T-cell (primary cell): ENCODE measurements at regions not wholly inside any gene's neighbourhood (a gene's known extent, or its start where the extent isn't known, plus 50 kb on each side); places are given as distances from the start of the nearest gene placed in this dataset.

Experiments used
- ATAC-seq, 4 experiments: fragments of 200-7000 bp in 3 of 4; fragments of 150-1000 bp in 1 of 4; cut with Tn5 transposase; replicated peaks in 1 of 4; 1 replicate in 3 of 4; 2 replicates in 1 of 4; pipeline ENCODE4 v1.10.0; 2021; ENCODE audit warnings: moderate library complexity in 3 of 4, mild to moderate bottlenecking in 2 of 4, moderate number of reproducible peaks in 1 of 4
- CTCF ChIA-PET, 2 donors: fragments of 300-600 bp; sonication (Branson Sonifier 250); formaldehyde crosslinking; loops; one replicate each; lab custom pipeline; 2022; ENCODE audit warnings: antibody characterized with exemption in 2 of 2; lab: Charles Lee
- POLR2A ChIA-PET, 2 donors: fragments of 300-600 bp; sonication (Branson Sonifier 250); formaldehyde crosslinking; loops; one replicate each; lab custom pipeline; 2022; ENCODE audit warnings: antibody characterized with exemption in 2 of 2; lab: Charles Lee
- DNase-seq, 35 experiments: peaks; one replicate each; pipeline versions ENCODE4 v3.0.0 to v3.0.0-alpha.2; 2013 to 2023
- H3K27ac ChIP-seq: one replicate; pipeline ENCODE4 v1.5.1; 2013; ENCODE audit warnings: low read length
- H3K27me3 ChIP-seq, 2 experiments: replicated peaks in 1 of 2; 1 replicate in 1 of 2; 2 replicates in 1 of 2; pipeline versions ENCODE4 v1.6.1 to v1.7.0; 2013; ENCODE audit warnings: low read length in 1 of 2, mixed read lengths in 1 of 2; ENCODE audit not compliant: control insufficient read depth in 2 of 2, insufficient read depth in 2 of 2; ENCODE audit errors: extremely low read depth in 1 of 2
- H3K36me3 ChIP-seq, 2 donors: 1 replicate in 1 of 2; 2 replicates in 1 of 2; pipeline versions ENCODE4 v1.6.1 to v1.7.0; 2013; ENCODE audit warnings: low read length in 1 of 2; ENCODE audit not compliant: control insufficient read depth in 2 of 2, insufficient read depth in 1 of 2; ENCODE audit errors: extremely low read depth in 1 of 2
- H3K4me1 ChIP-seq, 2 experiments: 1 replicate in 1 of 2; 2 replicates in 1 of 2; pipeline versions ENCODE4 v1.6.1 to v1.7.0; 2013; ENCODE audit warnings: low read length in 2 of 2, mixed read lengths in 1 of 2; ENCODE audit not compliant: insufficient read depth in 2 of 2, control insufficient read depth in 1 of 2; ENCODE audit errors: extremely low read depth in 1 of 2
- H3K4me3 ChIP-seq, 2 donors: 1 replicate in 1 of 2; 2 replicates in 1 of 2; pipeline versions ENCODE4 v1.5.1 to v1.7.0; 2013; ENCODE audit warnings: mild to moderate bottlenecking in 2 of 2, low read length in 1 of 2, moderate library complexity in 1 of 2; ENCODE audit not compliant: control insufficient read depth in 1 of 2; ENCODE audit errors: extremely low read depth in 1 of 2
- H3K9me3 ChIP-seq: 2 replicates; pipeline ENCODE4 v1.7.0; 2013
- H3K27ac Mint-ChIP-seq, 2 donors: one replicate each; pipeline ENCODE4 v1.8.0; 2020 to 2021; ENCODE audit warnings: mild to moderate bottlenecking in 2 of 2, mixed read lengths in 2 of 2
- H3K27me3 Mint-ChIP-seq, 2 donors: one replicate each; pipeline ENCODE4 v1.8.0; 2021 to 2022; ENCODE audit warnings: mixed read lengths in 2 of 2
- H3K36me3 Mint-ChIP-seq: one replicate; pipeline ENCODE4 v1.8.0; 2021; ENCODE audit warnings: mixed read lengths
- H3K4me1 Mint-ChIP-seq, 3 donors: one replicate each; pipeline ENCODE4 v1.8.0; 2020 to 2022; ENCODE audit warnings: mixed read lengths in 3 of 3, mild to moderate bottlenecking in 1 of 3
- H3K4me3 Mint-ChIP-seq, 3 donors: one replicate each; pipeline ENCODE4 v1.8.0; 2020 to 2022; ENCODE audit warnings: mild to moderate bottlenecking in 3 of 3, mixed read lengths in 3 of 3, moderate library complexity in 3 of 3
- H3K9me3 Mint-ChIP-seq, 3 donors: one replicate each; pipeline ENCODE4 v1.8.0; 2020 to 2022; ENCODE audit warnings: mixed read lengths in 3 of 3
- WGBS: methylation state at CpG from one replicate; pipeline ENCODE4 v1.1.5; 2013; ENCODE audit warnings: missing lambda C conversion rate; ENCODE audit not compliant: insufficient coverage; 5-methylcytosine and 5-hydroxymethylcytosine counted together

DNA sequence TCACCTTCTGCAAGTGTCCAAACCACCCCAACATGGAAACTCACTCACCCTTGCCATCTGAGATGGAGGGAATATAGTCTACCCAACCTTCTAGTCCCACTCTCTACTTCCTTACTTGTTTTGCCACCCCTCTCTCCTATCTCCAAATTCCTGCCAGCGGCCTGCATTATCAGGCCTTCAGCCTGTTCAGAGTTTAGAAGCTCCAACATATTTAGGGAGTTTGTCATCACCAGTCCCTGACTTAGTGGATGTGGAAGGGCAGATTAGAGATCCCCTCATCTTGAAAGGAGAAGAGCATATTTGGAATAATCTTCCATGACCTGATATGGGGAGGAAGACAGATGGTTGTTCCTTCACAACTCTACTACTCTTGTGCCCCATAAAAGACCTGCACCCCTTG, 281.4 kb upstream of the MAP3K7 start:
- H3K27ac ChIP-seq: no peak overlapping the region
- Mint-ChIP-seq H3K9me3 (no peaks in the 10 kb centered on the region), H3K4me1 (no peaks in the 10 kb centered on the region), H3K27me3 (peaks cover 9 to 13% of the 10 kb centered on the region in 2 donors), H3K36me3 (no peaks in the 10 kb centered on the region), H3K27ac (no peak overlapping the region), H3K4me3 (no peak overlapping the region)
- H3K4me1 ChIP-seq: no peaks in the 10 kb centered on the region
- H3K27me3 ChIP-seq: no peaks in the 10 kb centered on the region
- CTCF ChIA-PET: no interaction called here
- no peak overlapping the region for H3K4me3 ChIP-seq
- WGBS: no CpG with 5 or more reads among the region's 1 CpG
- no peak for DNase-seq
- no peaks in the 10 kb centered on the region for H3K9me3 ChIP-seq
- no peaks in the 10 kb centered on the region for H3K36me3 ChIP-seq
- ATAC-seq: no peak
- POLR2A ChIA-PET: no interaction called here

DNA sequence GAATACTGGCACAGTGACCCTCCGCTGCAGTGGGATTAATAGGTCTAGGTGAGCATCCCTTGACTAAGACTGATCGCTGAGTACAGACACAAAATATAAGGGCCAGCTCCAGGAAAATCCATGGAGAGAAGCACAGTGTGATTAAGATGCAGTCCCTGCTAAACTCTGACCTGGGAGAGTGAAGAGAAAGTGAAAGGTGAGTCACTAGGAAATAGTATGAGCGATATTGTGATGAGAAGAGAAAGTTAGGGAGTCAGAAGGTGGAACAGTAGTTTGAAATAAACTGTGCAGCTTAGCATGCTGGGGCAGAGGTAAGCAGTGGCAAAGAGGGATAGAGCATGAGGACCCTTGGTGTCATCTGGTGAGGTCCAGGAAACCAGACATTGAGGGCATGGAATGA, 278.6 kb upstream of the MAP3K7 start:
- POLR2A ChIA-PET: interaction anchor here in 1 of 2 donors (0.6 kb wide), 1 partner anchor 16 kb away, joined by 4 read pairs; no protein-coding TSS in a partner anchor
- DNase-seq: no peak
- Histone ChIP-seq H3K36me3 (no peaks in the 10 kb centered on the region), H3K4me3 (no peak overlapping the region), H3K9me3 (no peaks in the 10 kb centered on the region), H3K27me3 (peaks cover 0 to 5% of the 10 kb centered on the region in 2 experiments), H3K27ac (no peak overlapping the region), H3K4me1 (no peaks in the 10 kb centered on the region)
- Mint-ChIP-seq H3K27ac (no peak overlapping the region), H3K36me3 (no peaks in the 10 kb centered on the region), H3K27me3 (peaks cover 6 to 10% of the 10 kb centered on the region in 2 donors), H3K9me3 (no peaks in the 10 kb centered on the region), H3K4me3 (no peak overlapping the region), H3K4me1 (peaks cover 0 to 3% (median 3%) of the 10 kb centered on the region in 3 donors)
- WGBS: 37% methylated on average over 3 of the region's 3 CpGs
- CTCF ChIA-PET: no interaction called here
- ATAC-seq: no peak

DNA sequence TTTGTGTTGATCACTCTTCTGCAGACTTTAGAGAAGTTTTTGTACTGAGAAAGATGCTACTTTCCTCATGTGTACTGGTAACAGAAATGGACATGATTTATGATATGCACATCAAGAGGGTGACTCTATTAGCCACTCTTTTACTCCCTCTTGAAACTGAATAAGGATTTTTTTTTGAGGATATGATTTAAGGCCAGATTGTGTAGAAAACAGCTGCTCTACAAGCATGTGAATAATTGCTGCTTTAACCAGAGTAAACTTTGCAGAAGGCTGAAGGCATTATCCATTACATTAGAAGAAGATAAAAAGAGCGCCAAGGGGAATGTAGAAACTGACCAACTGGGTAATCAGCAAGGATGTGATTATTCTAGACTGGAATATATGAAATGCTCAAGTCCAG, 276.2 kb upstream of the MAP3K7 start:
- peaks cover 0 to 5% of the 10 kb centered on the region in 2 experiments for H3K27me3 ChIP-seq
- peaks cover 5 to 6% of the 10 kb centered on the region in 2 donors for H3K27me3 Mint-ChIP-seq
- H3K4me3 ChIP-seq: no peak overlapping the region
- no CpG with 5 or more reads among the region's 1 CpG for WGBS
- no peaks in the 10 kb centered on the region for H3K9me3 Mint-ChIP-seq
- CTCF ChIA-PET: no interaction called here
- no peak overlapping the region for H3K27ac Mint-ChIP-seq
- H3K9me3 ChIP-seq: no peaks in the 10 kb centered on the region
- no peak overlapping the region for H3K27ac ChIP-seq
- DNase-seq (no peak), ATAC-seq (no peak)
- H3K36me3 Mint-ChIP-seq: no peaks in the 10 kb centered on the region
- peaks cover 0 to 3% (median 3%) of the 10 kb centered on the region in 3 donors for H3K4me1 Mint-ChIP-seq
- POLR2A ChIA-PET: no interaction called here
- no peak overlapping the region for H3K4me3 Mint-ChIP-seq
- H3K4me1 ChIP-seq: no peaks in the 10 kb centered on the region
- no peaks in the 10 kb centered on the region for H3K36me3 ChIP-seq

DNA sequence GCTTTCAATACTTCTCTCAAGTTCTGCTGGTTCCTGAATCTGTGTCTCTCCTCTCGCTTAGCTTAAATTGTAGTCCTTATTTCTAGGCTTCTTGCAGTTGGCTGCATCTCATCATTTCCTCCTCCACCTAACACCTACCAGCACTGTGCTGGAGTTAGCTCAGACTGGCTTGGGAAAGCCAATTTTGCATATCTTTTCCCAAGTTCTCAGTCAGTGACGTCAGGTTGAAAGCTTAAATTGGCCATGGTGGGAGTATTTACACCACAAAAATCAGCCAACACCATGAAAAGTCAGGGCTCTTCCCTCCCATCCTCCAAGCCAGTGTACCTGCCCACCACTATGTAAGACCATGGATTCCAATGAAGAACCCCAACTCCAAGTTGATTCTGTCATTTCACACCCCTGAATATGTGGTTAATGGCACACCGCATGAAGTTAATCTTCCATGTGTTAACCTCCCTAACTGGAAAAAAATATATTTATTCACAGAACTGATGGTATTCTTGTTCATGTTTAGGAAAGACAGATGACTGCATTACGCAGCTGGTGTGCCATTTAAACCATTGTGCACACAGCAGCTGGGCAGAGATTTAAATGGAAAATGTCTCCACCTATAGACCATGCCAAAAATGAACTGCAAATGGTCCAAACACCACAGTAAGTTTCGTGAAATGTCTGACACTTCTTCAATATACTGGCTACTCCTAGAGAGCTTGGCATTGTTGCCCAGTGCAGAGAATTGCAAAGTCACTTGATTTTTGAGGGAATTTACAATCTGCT, 274.1 kb upstream of the MAP3K7 start:
- H3K4me1 ChIP-seq: no peaks in the 10 kb centered on the region
- ATAC-seq: no peak
- H3K27me3 ChIP-seq: peaks cover 0 to 5% of the 10 kb centered on the region in 2 experiments
- ChIA-PET CTCF (no interaction called here), POLR2A (no interaction called here)
- no peak overlapping the region for H3K27ac Mint-ChIP-seq
- no peak overlapping the region for H3K27ac ChIP-seq
- peaks cover 0 to 3% (median 3%) of the 10 kb centered on the region in 3 donors for H3K4me1 Mint-ChIP-seq
- no peaks in the 10 kb centered on the region for H3K36me3 Mint-ChIP-seq
- H3K9me3 Mint-ChIP-seq: no peaks in the 10 kb centered on the region
- no peak for DNase-seq
- H3K36me3 ChIP-seq: no peaks in the 10 kb centered on the region
- 100% methylated on average over 1 of the region's 5 CpGs for WGBS
- H3K9me3 ChIP-seq: no peaks in the 10 kb centered on the region
- no peak overlapping the region for H3K4me3 ChIP-seq
- peaks cover 5 to 11% of the 10 kb centered on the region in 2 donors for H3K27me3 Mint-ChIP-seq
- no peak overlapping the region for H3K4me3 Mint-ChIP-seq

DNA sequence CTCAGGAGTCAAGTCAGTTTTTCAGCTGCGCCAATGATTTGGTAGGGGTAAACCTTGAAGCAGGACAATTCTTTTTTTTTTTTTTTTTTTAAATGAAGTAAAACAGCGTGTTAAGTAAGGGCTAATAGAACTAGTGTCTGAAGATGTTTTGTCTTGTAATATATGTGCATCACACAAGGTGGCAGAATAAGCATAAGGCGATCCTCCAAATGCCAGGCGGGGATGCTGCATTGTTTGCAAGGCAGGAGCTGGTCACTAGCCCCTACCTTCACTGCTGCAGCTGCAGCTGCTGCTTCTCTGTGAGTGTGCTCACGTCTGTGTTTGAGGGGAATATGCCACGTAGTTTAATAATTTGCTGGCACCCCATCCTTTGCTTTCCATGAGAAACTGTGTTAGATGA, 272.7 kb upstream of the MAP3K7 start:
- H3K4me1 Mint-ChIP-seq: peaks cover 0 to 3% (median 3%) of the 10 kb centered on the region in 3 donors
- ATAC-seq (no peak), DNase-seq (no peak)
- Histone ChIP-seq H3K4me1 (no peaks in the 10 kb centered on the region), H3K27ac (no peak overlapping the region), H3K9me3 (no peaks in the 10 kb centered on the region), H3K36me3 (no peaks in the 10 kb centered on the region), H3K27me3 (peaks cover 0 to 5% of the 10 kb centered on the region in 2 experiments), H3K4me3 (no peak overlapping the region)
- no peak overlapping the region for H3K27ac Mint-ChIP-seq
- POLR2A ChIA-PET: no interaction called here
- no peaks in the 10 kb centered on the region for H3K9me3 Mint-ChIP-seq
- peaks cover 7 to 13% of the 10 kb centered on the region in 2 donors for H3K27me3 Mint-ChIP-seq
- CTCF ChIA-PET: no interaction called here
- WGBS: 100% methylated on average over 1 of the region's 6 CpGs
- no peaks in the 10 kb centered on the region for H3K36me3 Mint-ChIP-seq
- no peak overlapping the region for H3K4me3 Mint-ChIP-seq

DNA sequence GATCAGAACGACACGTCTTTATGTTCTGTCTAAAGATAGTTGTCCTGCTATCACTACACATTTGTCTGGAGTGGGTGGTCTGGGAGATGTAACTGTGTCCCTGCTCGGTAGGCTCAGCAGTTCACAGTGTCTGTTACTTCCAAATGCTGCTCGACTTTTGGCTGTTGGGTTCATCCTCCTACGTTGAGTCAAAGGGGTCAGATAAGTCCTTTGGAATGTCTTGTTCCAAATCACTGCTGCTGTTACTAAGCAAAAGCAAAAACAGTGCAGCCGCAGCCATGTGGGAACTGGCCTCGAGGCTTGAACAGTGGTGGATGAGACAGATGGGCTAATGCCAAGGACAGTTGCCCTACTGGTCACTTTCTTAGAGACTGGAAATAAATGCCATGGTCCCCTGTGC, 272.2 kb upstream of the MAP3K7 start:
- no peak overlapping the region for H3K27ac Mint-ChIP-seq
- H3K4me1 Mint-ChIP-seq: peaks cover 0 to 3% (median 3%) of the 10 kb centered on the region in 3 donors
- no peaks in the 10 kb centered on the region for H3K4me1 ChIP-seq
- ATAC-seq (no peak), DNase-seq (no peak)
- no peaks in the 10 kb centered on the region for H3K36me3 ChIP-seq
- ChIA-PET CTCF (no interaction called here), POLR2A (no interaction called here)
- H3K27ac ChIP-seq: no peak overlapping the region
- H3K4me3 ChIP-seq: no peak overlapping the region
- no peak overlapping the region for H3K4me3 Mint-ChIP-seq
- H3K36me3 Mint-ChIP-seq: no peaks in the 10 kb centered on the region
- H3K27me3 ChIP-seq: peaks cover 0 to 5% of the 10 kb centered on the region in 2 experiments
- no peaks in the 10 kb centered on the region for H3K9me3 ChIP-seq
- H3K27me3 Mint-ChIP-seq: peaks cover 8 to 13% of the 10 kb centered on the region in 2 donors
- 61% methylated on average over 5 of the region's 7 CpGs for WGBS
- no peaks in the 10 kb centered on the region for H3K9me3 Mint-ChIP-seq
